PC-9 (cell line): ENCODE measurements at regions not wholly inside any gene's neighbourhood (a gene's known extent, or its start where the extent isn't known, plus 50 kb on each side); places are given as distances from the start of the nearest gene placed in this dataset.

Experiments used
- BruUV-seq: library from RNA; stranded (reverse); fragments of 400-500 nt; replicated peaks from 2 replicates; lab custom pipeline; 2021; lab: Mats Ljungman, UMichigan
- CTCF ChIA-PET: fragments of 300-600 bp; sonication (Branson Sonifier 250); formaldehyde crosslinking; loops from one replicate; lab custom pipeline; 2022; ENCODE audit warnings: antibody characterized with exemption; lab: Charles Lee
- POLR2A ChIA-PET: fragments of 300-600 bp; sonication (Branson Sonifier 250); formaldehyde crosslinking; loops from one replicate; lab custom pipeline; 2022; ENCODE audit warnings: antibody characterized with exemption; ENCODE audit not compliant: unreplicated experiment; lab: Charles Lee
- DNase-seq, 2 experiments: peaks; one replicate each; pipeline versions ENCODE4 v3.0.0 to v3.0.0-alpha.2; 2015 to 2022; ENCODE audit warnings: mixed read lengths in 1 of 2
- H2AFZ ChIP-seq: fragments of 200-600 bp; sonication (generic); 2 replicates; pipeline ENCODE4 v1.8.1; 2017; ENCODE audit warnings: antibody characterized with exemption
- H3F3A ChIP-seq: fragments of 200-600 bp; sonication (generic); 2 replicates; pipeline ENCODE4 v1.8.1; 2017; ENCODE audit warnings: antibody characterized with exemption, mild to moderate bottlenecking, low read depth; ENCODE audit not compliant: insufficient read depth
- H3K27ac ChIP-seq: fragments of 200-600 bp; sonication (generic); 2 replicates; pipeline ENCODE4 v1.6.1; 2016; ENCODE audit warnings: mixed run types
- H3K27me3 ChIP-seq: fragments of 200-600 bp; sonication (generic); 2 replicates; pipeline ENCODE4 v1.6.1; 2016; ENCODE audit warnings: low read depth, mixed run types; ENCODE audit not compliant: insufficient read depth
- H3K36me3 ChIP-seq: fragments of 200-600 bp; sonication (generic); 2 replicates; pipeline ENCODE4 v1.6.1; 2016; ENCODE audit warnings: low read depth, mixed run types
- H3K4me1 ChIP-seq: fragments of 200-600 bp; sonication (generic); replicated peaks from 2 replicates; pipeline ENCODE4 v1.6.1; 2016; ENCODE audit warnings: mixed run types; ENCODE audit not compliant: insufficient read depth
- H3K4me2 ChIP-seq: fragments of 200-600 bp; sonication (generic); 2 replicates; pipeline ENCODE4 v1.6.1; 2017; ENCODE audit warnings: mixed run types
- H3K4me3 ChIP-seq: fragments of 200-600 bp; sonication (generic); 2 replicates; pipeline ENCODE4 v1.6.1; 2016; ENCODE audit warnings: mixed run types
- H3K79me2 ChIP-seq: fragments of 200-600 bp; sonication (generic); 2 replicates; pipeline ENCODE4 v1.6.1; 2017; ENCODE audit warnings: low read depth, mixed run types
- H3K9me2 ChIP-seq: fragments of 200-600 bp; sonication (generic); 2 replicates; pipeline ENCODE4 v1.8.1; 2017; ENCODE audit warnings: mild to moderate bottlenecking; ENCODE audit not compliant: insufficient read depth
- H3K9me3 ChIP-seq: fragments of 200-600 bp; sonication (generic); 2 replicates; pipeline ENCODE4 v1.8.1; 2016; ENCODE audit warnings: low read depth; ENCODE audit not compliant: insufficient read depth
- H4K20me1 ChIP-seq: fragments of 200-600 bp; sonication (generic); 2 replicates; pipeline ENCODE4 v1.8.1; 2017; ENCODE audit not compliant: insufficient read depth
- EZH2 ChIP-seq: fragments of 200-600 bp; sonication (generic); IDR thresholded peaks from 2 replicates; pipeline ENCODE4 v1.8.0; 2017; ENCODE audit warnings: antibody characterized with exemption, low read depth
- intact Hi-C: fragments of 100-400 bp; cut with micrococcal nuclease; formaldehyde crosslinking; loops from one replicate; pipeline ENCODE4 v1.10.0; 2022; ENCODE audit not compliant: unreplicated experiment
- TF ChIP-seq, protein P1 (sequence below): fragments of 200-600 bp; sonication (generic); conservative IDR thresholded peaks from 2 replicates; pipeline ENCODE4 v1.6.1; 2017; ENCODE audit warnings: mixed run types, antibody characterized with exemption, mild to moderate bottlenecking, moderate library complexity

DNA sequence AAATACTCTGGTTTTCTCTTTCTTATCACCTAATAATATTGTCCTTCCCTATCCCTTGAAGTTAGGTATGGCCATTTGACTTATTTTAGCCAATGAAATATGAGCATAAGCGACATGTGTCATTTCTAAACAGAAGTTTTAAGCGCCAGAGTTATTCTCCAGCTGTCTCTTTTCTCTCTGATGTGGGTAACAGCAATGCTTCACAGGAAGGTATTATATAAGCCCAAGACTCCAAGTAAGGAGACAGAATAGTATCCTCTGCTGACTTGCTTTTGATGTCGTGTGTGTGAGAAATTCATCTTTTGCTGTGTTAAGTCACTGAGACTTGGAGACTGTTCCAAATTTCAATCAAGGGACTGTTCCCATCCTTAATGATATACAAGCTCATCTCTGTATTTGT, 224.6 kb upstream of the NECTIN3 start:
- no peaks in the 10 kb centered on the region for H4K20me1 ChIP-seq
- H3K4me1 ChIP-seq = no peaks in the 10 kb centered on the region
- intact Hi-C loops = no loop called here
- no peaks in the 10 kb centered on the region for H3F3A ChIP-seq
- ChIA-PET POLR2A (no interaction called here), CTCF (interaction anchor here (0.6 kb wide), 1 partner anchor 1204 kb away, joined by 3 read pairs; no protein-coding TSS in a partner anchor)
- no TSS peak for BruUV-seq
- no peaks in the 10 kb centered on the region for H3K9me2 ChIP-seq
- no peak overlapping the region for H3K4me3 ChIP-seq
- no peak overlapping the region for H3K27ac ChIP-seq
- H2AFZ ChIP-seq = no peak overlapping the region
- H3K4me2 ChIP-seq = no peak overlapping the region
- H3K79me2 ChIP-seq = no peaks in the 10 kb centered on the region
- no peaks in the 10 kb centered on the region for H3K9me3 ChIP-seq
- TF ChIP-seq, protein P1, sequence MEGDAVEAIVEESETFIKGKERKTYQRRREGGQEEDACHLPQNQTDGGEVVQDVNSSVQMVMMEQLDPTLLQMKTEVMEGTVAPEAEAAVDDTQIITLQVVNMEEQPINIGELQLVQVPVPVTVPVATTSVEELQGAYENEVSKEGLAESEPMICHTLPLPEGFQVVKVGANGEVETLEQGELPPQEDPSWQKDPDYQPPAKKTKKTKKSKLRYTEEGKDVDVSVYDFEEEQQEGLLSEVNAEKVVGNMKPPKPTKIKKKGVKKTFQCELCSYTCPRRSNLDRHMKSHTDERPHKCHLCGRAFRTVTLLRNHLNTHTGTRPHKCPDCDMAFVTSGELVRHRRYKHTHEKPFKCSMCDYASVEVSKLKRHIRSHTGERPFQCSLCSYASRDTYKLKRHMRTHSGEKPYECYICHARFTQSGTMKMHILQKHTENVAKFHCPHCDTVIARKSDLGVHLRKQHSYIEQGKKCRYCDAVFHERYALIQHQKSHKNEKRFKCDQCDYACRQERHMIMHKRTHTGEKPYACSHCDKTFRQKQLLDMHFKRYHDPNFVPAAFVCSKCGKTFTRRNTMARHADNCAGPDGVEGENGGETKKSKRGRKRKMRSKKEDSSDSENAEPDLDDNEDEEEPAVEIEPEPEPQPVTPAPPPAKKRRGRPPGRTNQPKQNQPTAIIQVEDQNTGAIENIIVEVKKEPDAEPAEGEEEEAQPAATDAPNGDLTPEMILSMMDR = no peak
- TF ChIP-seq EZH2 = no peak
- H3K27me3 ChIP-seq = no peaks in the 10 kb centered on the region
- H3K36me3 ChIP-seq = no peaks in the 10 kb centered on the region
- no peak for DNase-seq

DNA sequence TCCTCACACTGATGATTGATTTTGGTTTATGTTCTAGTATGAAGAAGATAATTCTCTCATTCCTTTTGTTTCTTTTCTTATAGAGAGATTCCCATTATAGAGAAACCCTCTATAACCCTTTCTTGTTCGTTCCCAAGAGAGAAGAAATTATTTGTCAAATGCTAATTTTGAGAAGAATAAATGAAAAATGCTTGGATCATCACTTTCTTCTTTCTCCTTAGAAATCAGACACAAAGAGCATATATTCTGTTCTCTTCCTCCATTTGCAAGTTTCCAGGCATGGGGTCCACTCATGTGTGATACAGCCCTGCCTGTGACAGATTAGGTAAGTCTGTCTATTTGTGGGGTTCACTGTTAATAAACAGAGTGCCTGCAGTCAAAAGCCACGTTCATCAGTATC, 222.6 kb upstream of the NECTIN3 start:
- intact Hi-C loops = no loop called here
- no peak for DNase-seq
- TF ChIP-seq EZH2 = no peak
- TF ChIP-seq, protein P1 = no peak
- Histone ChIP-seq H2AFZ (no peak overlapping the region), H3K27ac (no peak overlapping the region), H3K4me3 (no peak overlapping the region), H3K79me2 (no peaks in the 10 kb centered on the region), H3K36me3 (no peaks in the 10 kb centered on the region), H3K4me2 (no peak overlapping the region), H4K20me1 (no peaks in the 10 kb centered on the region), H3K9me2 (no peaks in the 10 kb centered on the region), H3F3A (no peaks in the 10 kb centered on the region), H3K4me1 (no peaks in the 10 kb centered on the region), H3K9me3 (no peaks in the 10 kb centered on the region), H3K27me3 (no peaks in the 10 kb centered on the region)
- no TSS peak for BruUV-seq
- ChIA-PET POLR2A (no interaction called here), CTCF (no interaction called here)

DNA sequence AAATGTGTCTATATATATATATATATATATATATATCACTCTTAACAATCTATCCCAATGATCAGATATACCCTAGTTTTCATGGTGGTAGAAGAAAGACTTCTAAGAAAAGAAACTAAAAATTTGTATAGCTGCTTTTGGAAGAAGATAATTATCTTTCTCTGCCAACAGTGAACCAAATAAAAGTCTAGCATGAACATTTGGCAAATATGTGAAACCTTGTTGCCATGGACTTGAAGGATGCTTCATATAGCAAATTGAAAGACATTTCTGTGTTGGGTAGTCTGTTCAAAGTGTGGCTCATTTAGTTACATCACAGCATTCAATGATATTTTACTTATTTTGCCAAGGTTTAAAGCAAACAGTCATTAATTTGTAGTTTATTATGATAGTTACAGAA, 219.9 kb upstream of the NECTIN3 start:
- no TSS peak for BruUV-seq
- DNase-seq = no peak
- Histone ChIP-seq H3K79me2 (no peaks in the 10 kb centered on the region), H3K4me3 (no peak overlapping the region), H3F3A (no peaks in the 10 kb centered on the region), H3K9me2 (no peaks in the 10 kb centered on the region), H3K36me3 (no peaks in the 10 kb centered on the region), H3K4me2 (no peak overlapping the region), H2AFZ (no peak overlapping the region), H3K27ac (no peak overlapping the region), H4K20me1 (no peaks in the 10 kb centered on the region), H3K4me1 (no peaks in the 10 kb centered on the region), H3K9me3 (no peaks in the 10 kb centered on the region), H3K27me3 (no peaks in the 10 kb centered on the region)
- intact Hi-C loops = no loop called here
- CTCF ChIA-PET = no interaction called here
- POLR2A ChIA-PET = interaction anchor here (0.6 kb wide), 1 partner anchor 478 kb away, joined by 9 read pairs; no protein-coding TSS in a partner anchor
- TF ChIP-seq EZH2 = no peak
- TF ChIP-seq, protein P1 = no peak
